ENCODE measurements at regions not wholly inside any gene's neighbourhood (a gene's known extent, or its start where the extent isn't known, plus 50 kb on each side); places are given as distances from the start of the nearest gene placed in this dataset.

- DNase-seq (ENCODE audit: insufficient read length, low spot score) (no peak), FAIRE-seq (no peak)
Observed at GRCh38 chr21:32878661-32879060, 107.1 kb upstream of the PAXBP1 start.

GRCh38 chr21:32881458-32881857 is 109.9 kb upstream of the PAXBP1 start:
- FAIRE-seq (no peak), DNase-seq (ENCODE audit: insufficient read length, low spot score) (no peak)

GRCh38 chr21:32884062-32884461 is 112.5 kb upstream of the PAXBP1 start:
- DNase-seq (ENCODE audit: insufficient read length, low spot score) (no peak), FAIRE-seq (no peak)

- FAIRE-seq (no peak), DNase-seq (ENCODE audit: insufficient read length, low spot score) (no peak)
Observed at GRCh38 chr21:32886339-32886738, 114.8 kb upstream of the PAXBP1 start.

GRCh38 chr21:32887026-32887425 is 115.5 kb upstream of the PAXBP1 start:
- FAIRE-seq (no peak), DNase-seq (ENCODE audit: insufficient read length, low spot score) (no peak)

GRCh38 chr21:32888971-32889370 is 117.4 kb upstream of the PAXBP1 start:
- no peak for FAIRE-seq
- DNase-seq (ENCODE audit: insufficient read length, low spot score) = no peak

- FAIRE-seq (no peak), DNase-seq (ENCODE audit: insufficient read length, low spot score) (no peak)
Observed at GRCh38 chr21:32889596-32889995, 118.0 kb upstream of the PAXBP1 start.

- FAIRE-seq (no peak), DNase-seq (ENCODE audit: insufficient read length, low spot score) (no peak)
Observed at GRCh38 chr21:32894321-32894720, 122.8 kb upstream of the PAXBP1 start.

GRCh38 chr21:32900814-32901213 is 124.9 kb upstream of the OLIG2 start:
- DNase-seq (ENCODE audit: insufficient read length, low spot score) = no peak
- no peak for FAIRE-seq

GRCh38 chr21:32907521-32907920 is 118.2 kb upstream of the OLIG2 start:
- FAIRE-seq = no peak
- DNase-seq (ENCODE audit: insufficient read length, low spot score) = no peak

GRCh38 chr21:32908534-32908933 is 117.2 kb upstream of the OLIG2 start:
- no peak for FAIRE-seq
- no peak for DNase-seq (ENCODE audit: insufficient read length, low spot score)

- FAIRE-seq (no peak), DNase-seq (ENCODE audit: insufficient read length, low spot score) (no peak)
Observed at GRCh38 chr21:32909393-32909792, 116.3 kb upstream of the OLIG2 start.

GRCh38 chr21:32914424-32915039 is 111.2 kb upstream of the OLIG2 start:
- no peak for FAIRE-seq
- no peak for DNase-seq (ENCODE audit: insufficient read length, low spot score)

GRCh38 chr21:32915099-32915498 is 110.6 kb upstream of the OLIG2 start:
- FAIRE-seq (no peak), DNase-seq (ENCODE audit: insufficient read length, low spot score) (no peak)

- no peak for DNase-seq (ENCODE audit: insufficient read length, low spot score)
- FAIRE-seq = no peak
Observed at GRCh38 chr21:32916088-32916487, 109.6 kb upstream of the OLIG2 start.

- DNase-seq (ENCODE audit: insufficient read length, low spot score) = no peak
- no peak for FAIRE-seq
Observed at GRCh38 chr21:32916522-32917099, 109.1 kb upstream of the OLIG2 start.

- no peak for DNase-seq (ENCODE audit: insufficient read length, low spot score)
Observed at GRCh38 chr21:32917362-32918135, 108.2 kb upstream of the OLIG2 start.

GRCh38 chr21:32918478-32919120 is 107.1 kb upstream of the OLIG2 start:
- no peak for DNase-seq (ENCODE audit: insufficient read length, low spot score)
- FAIRE-seq = no peak

More at GRCh38 chr21:32917362-32918135, 108.2 kb upstream of the OLIG2 start:
- FAIRE-seq = no peak

- FAIRE-seq = no peak
- no peak for DNase-seq (ENCODE audit: insufficient read length, low spot score)
Observed at GRCh38 chr21:32920474-32920873, 105.3 kb upstream of the OLIG2 start.

- DNase-seq (ENCODE audit: insufficient read length, low spot score) = no peak
- no peak for FAIRE-seq
Observed at GRCh38 chr21:32921632-32922230, 104.0 kb upstream of the OLIG2 start.

GRCh38 chr21:32925098-32925497 is 100.6 kb upstream of the OLIG2 start:
- FAIRE-seq (no peak), DNase-seq (ENCODE audit: insufficient read length, low spot score) (no peak)
